Fibroblast of the aortic adventitia (primary cell): ENCODE measurements at regions not wholly inside any gene's neighbourhood (a gene's known extent, or its start where the extent isn't known, plus 50 kb on each side); places are given as distances from the start of the nearest gene placed in this dataset.

Source experiments
- DNase-seq: peaks from one replicate; pipeline ENCODE4 v3.0.0-alpha.2; 2010; ENCODE audit warnings: low read depth
- H3K4me3 ChIP-seq: 2 replicates; pipeline ENCODE4 v1.5.1; 2011; ENCODE audit warnings: low read depth, mild to moderate bottlenecking, control low read depth, low read length, moderate library complexity
- CTCF ChIP-seq: IDR thresholded peaks from 2 replicates; pipeline ENCODE4 v1.5.1; 2011; ENCODE audit warnings: mild to moderate bottlenecking, low read length, control low read depth, inconsistent platforms; ENCODE audit not compliant: insufficient read depth

GRCh38 chr6:22873513-22874136, 304.3 kb downstream of the HDGFL1 start:
- H3K4me3 ChIP-seq = no peak overlapping the region
- no peak for TF ChIP-seq CTCF
- DNase-seq = peak; percentile 83

DNA sequence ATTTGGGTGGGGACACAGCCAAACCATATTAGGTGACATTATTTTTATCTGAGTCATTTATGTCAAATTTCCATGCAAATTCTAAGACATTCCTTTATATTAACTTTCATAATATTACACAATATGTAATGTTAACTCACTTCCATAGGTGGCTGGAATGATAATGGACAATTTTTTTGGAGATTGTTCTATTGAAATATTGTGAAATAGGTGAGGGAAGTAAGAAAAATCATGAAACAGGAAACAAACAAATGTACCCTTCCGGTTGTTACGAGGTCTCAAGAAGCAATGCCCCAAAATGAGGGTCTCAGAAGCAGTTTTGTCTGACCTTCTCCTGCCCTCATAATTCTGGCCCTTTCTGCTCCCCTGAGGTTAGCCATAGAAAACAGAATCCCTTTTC, 306.5 kb downstream of the HDGFL1 start:
- TF ChIP-seq CTCF = no peak
- no peak overlapping the region for H3K4me3 ChIP-seq
- DNase-seq = no peak

DNA sequence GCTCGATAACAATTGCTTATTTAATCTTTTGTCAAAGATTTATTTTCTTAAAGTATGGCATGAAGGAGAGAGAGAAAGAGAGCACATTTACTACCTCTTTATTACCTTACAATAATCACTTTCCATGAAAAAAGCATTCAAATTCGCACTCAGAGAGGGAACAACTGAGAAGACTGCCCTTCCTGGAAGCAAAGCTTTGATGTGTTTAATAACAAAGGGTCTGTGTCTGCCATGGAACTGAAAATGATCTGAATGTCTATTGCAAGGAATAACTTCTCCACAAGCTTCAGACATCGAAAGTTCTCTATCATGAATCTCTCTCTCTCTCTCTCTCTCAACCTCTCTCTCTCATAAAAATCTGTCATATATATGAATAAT, 308.9 kb downstream of the HDGFL1 start:
- no peak for TF ChIP-seq CTCF
- H3K4me3 ChIP-seq = no peak overlapping the region
- no peak for DNase-seq

GRCh38 chr6:22878706-22879105, 309.3 kb downstream of the HDGFL1 start:
- no peak for DNase-seq

DNA sequence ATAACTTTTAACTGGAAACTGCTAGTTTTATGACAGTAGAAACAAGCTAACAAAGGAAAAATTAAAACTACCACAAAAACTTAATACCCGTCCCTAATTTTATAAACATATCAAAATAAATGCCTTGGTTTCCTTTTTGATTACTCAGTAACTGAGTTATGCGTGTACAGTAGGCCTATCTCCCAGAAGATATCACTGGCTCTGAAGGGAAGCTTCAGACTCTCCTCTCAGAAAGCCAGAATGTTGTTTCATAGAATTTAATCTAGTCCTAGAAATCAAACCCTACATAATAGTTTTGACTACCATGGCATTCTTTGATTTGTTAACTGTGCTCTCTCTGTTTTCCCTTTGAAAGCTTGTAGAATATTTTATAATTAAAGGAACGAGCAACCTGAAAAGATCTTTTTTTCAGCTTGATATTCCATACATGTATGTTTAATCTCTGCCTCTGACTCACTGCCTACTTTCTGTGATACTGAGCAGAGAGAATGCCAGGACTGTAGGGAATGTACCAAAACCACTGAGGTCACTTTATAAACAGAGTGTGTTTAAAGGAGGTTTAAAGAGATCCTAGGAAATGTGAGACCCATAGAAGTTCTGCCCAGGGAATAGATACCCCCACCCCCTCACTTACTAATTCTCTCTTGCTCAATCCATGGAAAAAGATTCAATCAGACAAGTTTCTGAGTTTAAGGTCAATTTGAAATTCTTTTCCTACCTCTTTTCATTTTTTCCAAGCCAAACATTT, 311.5 kb downstream of the HDGFL1 start:
- peak overlapping the region; percentile 39 for H3K4me3 ChIP-seq
- TF ChIP-seq CTCF = no peak
- DNase-seq = peak; percentile 98

More at GRCh38 chr6:22878706-22879105, 309.3 kb downstream of the HDGFL1 start:
- no peak overlapping the region for H3K4me3 ChIP-seq
- no peak for TF ChIP-seq CTCF

DNA sequence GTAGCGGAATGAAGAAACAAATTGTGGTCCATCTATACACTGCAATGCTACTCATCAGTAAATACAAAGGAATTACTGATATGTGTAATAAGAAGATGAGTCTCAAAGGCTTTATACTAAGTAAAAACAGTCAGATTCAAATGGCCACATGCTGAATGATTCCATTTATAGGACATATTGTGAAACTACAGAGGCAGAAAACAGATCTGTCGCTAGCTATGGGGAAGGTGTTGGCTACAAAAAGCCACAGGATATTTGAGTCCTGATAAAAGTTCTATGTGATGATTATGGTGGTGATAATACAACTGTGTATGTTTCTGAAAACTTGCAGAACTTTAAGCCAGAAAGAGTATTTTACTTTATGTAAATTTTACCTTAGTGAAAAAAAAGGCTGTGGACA, 313.2 kb downstream of the HDGFL1 start:
- TF ChIP-seq CTCF = no peak
- H3K4me3 ChIP-seq = no peak overlapping the region
- no peak for DNase-seq
